Heart left ventricle (tissue), 16 donors: ENCODE measurements at regions not wholly inside any gene's neighbourhood (a gene's known extent, or its start where the extent isn't known, plus 50 kb on each side); places are given as distances from the start of the nearest gene placed in this dataset.

Experiments used
- ATAC-seq, 4 donors: fragments of 200-7000 bp; cut with Tn5 transposase; one replicate each; pipeline ENCODE4 v1.9.1; 2020 to 2022; ENCODE audit warnings: moderate library complexity in 4 of 4, mild to moderate bottlenecking in 3 of 4, moderate number of reproducible peaks in 1 of 4
- DNase-seq, 5 donors: peaks; one replicate each; pipeline ENCODE4 v3.0.0-alpha.2; 2020
- H3K27ac ChIP-seq, 12 donors: fragments of 200-600 bp; sonication (generic) in 4 of 12; one replicate each; pipeline versions ENCODE4 v1.5.0 to v1.8.0; 2016 to 2022; ENCODE audit warnings: mild to moderate bottlenecking in 2 of 12
- H3K27me3 ChIP-seq, 9 donors: fragments of 200-600 bp; sonication (generic) in 2 of 9; one replicate each; pipeline versions ENCODE4 v1.5.1 to v1.8.0; 2016 to 2022; ENCODE audit warnings: mild to moderate bottlenecking in 3 of 9
- H3K36me3 ChIP-seq, 9 donors: fragments of 200-600 bp; sonication (generic) in 2 of 9; one replicate each; pipeline versions ENCODE4 v1.5.0 to v1.8.0; 2018 to 2022; ENCODE audit warnings: mild to moderate bottlenecking in 2 of 9
- H3K4me1 ChIP-seq, 12 donors: fragments of 200-600 bp; sonication (generic) in 4 of 12; one replicate each; pipeline versions ENCODE4 v1.5.0 to v1.8.0; 2016 to 2022; ENCODE audit warnings: mild to moderate bottlenecking in 3 of 12
- H3K4me3 ChIP-seq, 12 donors: fragments of 200-600 bp; sonication (generic) in 4 of 12; one replicate each; pipeline versions ENCODE4 v1.5.0 to v1.8.0; 2017 to 2022; ENCODE audit warnings: mild to moderate bottlenecking in 9 of 12, moderate library complexity in 4 of 12
- H3K9me3 ChIP-seq, 12 donors: fragments of 200-600 bp; sonication (generic) in 4 of 12; one replicate each; pipeline versions ENCODE4 v1.5.0 to v1.8.0; 2016 to 2022; ENCODE audit warnings: mild to moderate bottlenecking in 1 of 12
- CTCF ChIP-seq, 12 donors: fragments of 200-600 bp; sonication (generic) in 4 of 12; IDR thresholded peaks; one replicate each; pipeline versions ENCODE4 v1.5.0 to v1.8.0; 2018 to 2022; ENCODE audit warnings: antibody characterized with exemption in 12 of 12, mild to moderate bottlenecking in 5 of 12
- POLR2A ChIP-seq, 2 donors: fragments of 450-650 bp; IDR thresholded peaks; one replicate each; pipeline ENCODE4 v1.6.1; 2017; ENCODE audit warnings: antibody characterized with exemption in 2 of 2, mild to moderate bottlenecking in 2 of 2, moderate library complexity in 2 of 2
- WGBS, 4 donors: extraction: QIAGEN DNeasy Blood & Tissue Kit in 2 of 4; methylation state at CpG; one replicate each; pipeline versions ENCODE4 v1.1.5 to v1.1.7; 2013 to 2018; 5-methylcytosine and 5-hydroxymethylcytosine counted together
- intact Hi-C, 10 donors: fragments of 100-400 bp; cut with DNase I; formaldehyde crosslinking; loops; one replicate each; pipeline versions ENCODE4 v1.11.1 to v1.14.2; 2022
- donor health status: ischemic (EF 13 %, LVEDD 7.1; RV severe dilation, severe dysfunction).
- donor health status: healthy with polysubstance abuse.
- donor health status: DM: no; HTN: yes; CAD: no.
- donor health status: DM: no; HTN: no; CAD: no.
- donor health status: ischemic (EF 25% LVEDD 6.9; RV normal size, moderate dysfunction).
- donor health status: ischemic (EF 25% LVEDD 5.7; RV mildly dilated, moderate dysfunction).
- donor health status: healthy.
- donor health status: DM: yes; HTN: yes; CAD: no.
- donor health status: ischemic (EF 35%, LVEDD 5.7; RV mildly dilated, moderate dysfunction).
- donor health status: nonischemic (EF 11% LVEDD 7.7; RV severe dilation, severe dysfunction).
- donor health status: DM: yes; HTN: yes; CAD: no.
- donor health status: PGD.
- donor health status: ischemic (EF 29% LVEDD 5.4; RV normal size, mild dysfunction).
- donor health status: nonischemic (EF 23%, LVEDD 6.1; RV moderate dilation, normal function).

DNA sequence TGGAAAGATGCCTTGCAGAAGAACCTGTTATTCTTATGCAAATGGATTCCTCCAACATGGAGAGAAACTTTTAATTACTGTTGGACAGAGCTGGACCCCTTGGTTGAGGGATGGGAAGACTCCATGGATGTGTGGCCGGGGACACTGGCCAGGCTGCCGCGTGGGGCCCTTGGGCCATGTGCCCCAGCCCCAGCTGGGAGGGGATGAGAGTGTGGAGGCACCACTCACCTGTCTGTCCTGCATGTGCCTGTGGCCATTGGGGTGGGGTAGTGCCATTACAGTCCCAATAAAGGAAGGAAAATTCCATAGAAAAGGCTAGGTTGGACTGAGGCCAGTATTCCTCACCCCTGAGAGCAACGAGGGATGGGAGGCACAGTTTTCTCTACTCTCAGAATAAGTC lies 564.5 kb upstream of the PTBP2 start:
- Histone ChIP-seq H3K4me1 (no peaks in the 10 kb centered on the region), H3K27me3 (no peaks in the 10 kb centered on the region), H3K4me3 (no peak overlapping the region), H3K27ac (no peak overlapping the region), H3K9me3 (peaks cover 0 to 54% (median 20%) of the 10 kb centered on the region in 12 donors), H3K36me3 (no peaks in the 10 kb centered on the region)
- DNase-seq (no peak), ATAC-seq (no peak)
- intact Hi-C loops: no loop called here
- WGBS, 4 donors: 83 to 89% (median 85%) methylated on average over 4 of the region's 4 CpGs
- TF ChIP-seq CTCF (IDR thresholded peaks at IDR 0.05) (no peak), POLR2A (IDR thresholded peaks at IDR 0.05) (no peak)

GRCh38 chr1:96159379-96159778 lies 562.2 kb upstream of the PTBP2 start:
- TF ChIP-seq CTCF (IDR thresholded peaks at IDR 0.05) (no peak), POLR2A (IDR thresholded peaks at IDR 0.05) (no peak)
- Histone ChIP-seq H3K36me3 (no peaks in the 10 kb centered on the region), H3K4me3 (no peak overlapping the region), H3K27me3 (no peaks in the 10 kb centered on the region), H3K4me1 (no peaks in the 10 kb centered on the region), H3K9me3 (peaks cover 0 to 44% (median 18%) of the 10 kb centered on the region in 12 donors), H3K27ac (no peak overlapping the region)
- 81 to 87% (median 85%) methylated on average over 2 of the region's 2 CpGs for WGBS, 4 donors
- ATAC-seq (no peak), DNase-seq (no peak)
- intact Hi-C loops: no loop called here

GRCh38 chr1:96164053-96164452 lies 557.5 kb upstream of the PTBP2 start:
- Histone ChIP-seq H3K27ac (no peak overlapping the region), H3K4me1 (no peaks in the 10 kb centered on the region), H3K4me3 (no peak overlapping the region), H3K27me3 (no peaks in the 10 kb centered on the region), H3K9me3 (peaks cover 0 to 19% (median 3%) of the 10 kb centered on the region in 12 donors), H3K36me3 (no peaks in the 10 kb centered on the region)
- DNase-seq (no peak), ATAC-seq (no peak)
- intact Hi-C loops: no loop called here
- TF ChIP-seq POLR2A (IDR thresholded peaks at IDR 0.05) (no peak), CTCF (IDR thresholded peaks at IDR 0.05) (no peak)
- WGBS, 4 donors: 76 to 82% (median 79%) methylated on average over 4 of the region's 4 CpGs

- Histone ChIP-seq H3K27me3 (no peaks in the 10 kb centered on the region), H3K27ac (no peak overlapping the region), H3K36me3 (no peaks in the 10 kb centered on the region), H3K4me1 (no peaks in the 10 kb centered on the region), H3K4me3 (no peak overlapping the region), H3K9me3 (peaks cover 0 to 2% (median 0%) of the 10 kb centered on the region in 12 donors)
- TF ChIP-seq POLR2A (IDR thresholded peaks at IDR 0.05) (no peak), CTCF (IDR thresholded peaks at IDR 0.05) (no peak)
- no peak for ATAC-seq
- intact Hi-C loops: no loop called here
- no peak for DNase-seq
- 86 to 88% (median 87%) methylated on average over 8 of the region's 8 CpGs for WGBS, 4 donors
These were observed 543.5 kb upstream of the PTBP2 start for GRCh38 chr1:96178053-96178452.
